ENCODE measurements at regions not wholly inside any gene's neighbourhood (a gene's known extent, or its start where the extent isn't known, plus 50 kb on each side); places are given as distances from the start of the nearest gene placed in this dataset.
"Not testable (repeated sequence)": the region's sequence is repeated elsewhere in the genome, so short reads cannot be mapped to it uniquely, and the experiment has no call there.

GRCh38 chr2:192809173-192809572 lies 614.4 kb upstream of the TMEFF2 start:
- no peak for DNase-seq (ENCODE audit: low spot score)

- no peak for DNase-seq (ENCODE audit: low spot score)
Observed at GRCh38 chr2:192783643-192784042, 588.9 kb upstream of the TMEFF2 start.

GRCh38 chr2:192775459-192776262 lies 580.9 kb upstream of the TMEFF2 start:
- no peak for DNase-seq (ENCODE audit: low spot score)

- DNase-seq (ENCODE audit: low spot score): no peak
Observed at GRCh38 chr2:192775011-192775410, 580.3 kb upstream of the TMEFF2 start.

GRCh38 chr2:192773044-192773443 lies 578.3 kb upstream of the TMEFF2 start:
- no peak for DNase-seq (ENCODE audit: low spot score)

- no peak for DNase-seq (ENCODE audit: low spot score)
Observed at GRCh38 chr2:192749611-192750200, 555.0 kb upstream of the TMEFF2 start.

GRCh38 chr2:192741889-192742288 lies 547.2 kb upstream of the TMEFF2 start:
- DNase-seq (ENCODE audit: low spot score): no peak

- no peak for DNase-seq (ENCODE audit: low spot score)
Observed at GRCh38 chr2:192735447-192735846, 540.7 kb upstream of the TMEFF2 start.

- DNase-seq (ENCODE audit: low spot score): no peak
Observed at GRCh38 chr2:192729369-192729768, 534.6 kb upstream of the TMEFF2 start.

- no peak for DNase-seq (ENCODE audit: low spot score)
Observed at GRCh38 chr2:192725991-192726390, 531.3 kb upstream of the TMEFF2 start.

GRCh38 chr2:192719629-192720028 lies 524.9 kb upstream of the TMEFF2 start:
- no peak for DNase-seq (ENCODE audit: low spot score)

- DNase-seq (ENCODE audit: low spot score): no peak
Observed at GRCh38 chr2:192718340-192718739, 523.6 kb upstream of the TMEFF2 start.

- no peak for DNase-seq (ENCODE audit: low spot score)
Observed at GRCh38 chr2:192700934-192701333, 506.2 kb upstream of the TMEFF2 start.

- no peak for DNase-seq (ENCODE audit: low spot score)
Observed at GRCh38 chr2:192697880-192698279, 503.1 kb upstream of the TMEFF2 start.

GRCh38 chr2:192696857-192697256 lies 502.1 kb upstream of the TMEFF2 start:
- no peak for DNase-seq (ENCODE audit: low spot score)

GRCh38 chr2:192687015-192687414 lies 492.3 kb upstream of the TMEFF2 start:
- DNase-seq (ENCODE audit: low spot score): no peak

- DNase-seq (ENCODE audit: low spot score): not testable (repeated sequence)
Observed at GRCh38 chr2:192682511-192682910, 487.8 kb upstream of the TMEFF2 start.

GRCh38 chr2:192675681-192676080 lies 480.9 kb upstream of the TMEFF2 start:
- DNase-seq (ENCODE audit: low spot score): no peak

GRCh38 chr2:192669505-192670091 lies 474.9 kb upstream of the TMEFF2 start:
- no peak for DNase-seq (ENCODE audit: low spot score)

GRCh38 chr2:192660555-192660954 lies 465.8 kb upstream of the TMEFF2 start:
- not testable (repeated sequence) for DNase-seq (ENCODE audit: low spot score)

GRCh38 chr2:192657362-192657761 lies 462.6 kb upstream of the TMEFF2 start:
- no peak for DNase-seq (ENCODE audit: low spot score)

GRCh38 chr2:192655916-192656315 lies 461.2 kb upstream of the TMEFF2 start:
- no peak for DNase-seq (ENCODE audit: low spot score)

All from hematopoietic multipotent progenitor cell treated with erythropoietin and hydrocortisone succinate and interleukin-3 and kit ligand, for 15 days (in vitro differentiated cells).